NCI-H187 treated with DMSO at 0.1 percent for 48 hours (cell line): ENCODE measurements at regions not wholly inside any gene's neighbourhood (a gene's known extent, or its start where the extent isn't known, plus 50 kb on each side); places are given as distances from the start of the nearest gene placed in this dataset.

Source experiments
- DNase-seq: peaks from one replicate; lab custom pipeline; 2025; lab: John Stamatoyannopoulos, UW

GRCh38 chr20:7708782-7709181 is 231.5 kb downstream of the HAO1 start:
- DNase-seq = no peak

- no peak for DNase-seq
Measured at GRCh38 chr20:7710440-7710839, 229.8 kb downstream of the HAO1 start.

GRCh38 chr20:7712661-7713060 is 227.6 kb downstream of the HAO1 start:
- DNase-seq = no peak

- no peak for DNase-seq
Measured at GRCh38 chr20:7714549-7714948, 225.7 kb downstream of the HAO1 start.

- DNase-seq = no peak
Measured at GRCh38 chr20:7716286-7716972, 223.8 kb downstream of the HAO1 start.

- no peak for DNase-seq
Measured at GRCh38 chr20:7722564-7722963, 217.7 kb downstream of the HAO1 start.

- DNase-seq = no peak
Measured at GRCh38 chr20:7723284-7723683, 217.0 kb downstream of the HAO1 start.

GRCh38 chr20:7728338-7728737 is 211.9 kb downstream of the HAO1 start:
- DNase-seq = no peak

- no peak for DNase-seq
Measured at GRCh38 chr20:7734216-7734615, 206.0 kb downstream of the HAO1 start.

GRCh38 chr20:7736336-7736735 is 203.9 kb downstream of the HAO1 start:
- no peak for DNase-seq

GRCh38 chr20:7741866-7742265 is 198.4 kb downstream of the HAO1 start:
- no peak for DNase-seq

- no peak for DNase-seq
Measured at GRCh38 chr20:7742479-7742878, 197.8 kb downstream of the HAO1 start.

- DNase-seq = no peak
Measured at GRCh38 chr20:7744411-7744810, 195.8 kb downstream of the HAO1 start.

- no peak for DNase-seq
Measured at GRCh38 chr20:7748624-7749023, 191.6 kb downstream of the HAO1 start.

- no peak for DNase-seq
Measured at GRCh38 chr20:7754102-7754501, 186.2 kb downstream of the HAO1 start.

- DNase-seq = no peak
Measured at GRCh38 chr20:7758406-7758805, 181.9 kb downstream of the HAO1 start.

- no peak for DNase-seq
Measured at GRCh38 chr20:7760247-7761031, 179.8 kb downstream of the HAO1 start.

- no peak for DNase-seq
Measured at GRCh38 chr20:7765221-7765620, 175.0 kb downstream of the HAO1 start.

GRCh38 chr20:7770046-7770445 is 170.2 kb downstream of the HAO1 start:
- no peak for DNase-seq

GRCh38 chr20:7770578-7770977 is 169.7 kb downstream of the HAO1 start:
- peak; percentile 94 for DNase-seq

GRCh38 chr20:7772371-7772770 is 167.9 kb downstream of the HAO1 start:
- DNase-seq = no peak

GRCh38 chr20:7773511-7773910 is 166.7 kb downstream of the HAO1 start:
- DNase-seq = no peak

- DNase-seq = no peak
Measured at GRCh38 chr20:7775072-7775471, 165.2 kb downstream of the HAO1 start.

- DNase-seq = no peak
Measured at GRCh38 chr20:7776148-7776547, 164.1 kb downstream of the HAO1 start.
